NB4 (cell line): ENCODE measurements at regions not wholly inside any gene's neighbourhood (a gene's known extent, or its start where the extent isn't known, plus 50 kb on each side); places are given as distances from the start of the nearest gene placed in this dataset.

Experiments used
- TF ChIP-seq, protein P1 (sequence below): IDR thresholded peaks from one replicate; pipeline ENCODE4 v1.5.1; 2012; ENCODE audit warnings: low read depth, low read length
- TF ChIP-seq, protein P2 (sequence below): IDR thresholded peaks from 2 replicates; pipeline ENCODE4 v1.6.1; 2011; ENCODE audit warnings: low read depth, low read length

DNA sequence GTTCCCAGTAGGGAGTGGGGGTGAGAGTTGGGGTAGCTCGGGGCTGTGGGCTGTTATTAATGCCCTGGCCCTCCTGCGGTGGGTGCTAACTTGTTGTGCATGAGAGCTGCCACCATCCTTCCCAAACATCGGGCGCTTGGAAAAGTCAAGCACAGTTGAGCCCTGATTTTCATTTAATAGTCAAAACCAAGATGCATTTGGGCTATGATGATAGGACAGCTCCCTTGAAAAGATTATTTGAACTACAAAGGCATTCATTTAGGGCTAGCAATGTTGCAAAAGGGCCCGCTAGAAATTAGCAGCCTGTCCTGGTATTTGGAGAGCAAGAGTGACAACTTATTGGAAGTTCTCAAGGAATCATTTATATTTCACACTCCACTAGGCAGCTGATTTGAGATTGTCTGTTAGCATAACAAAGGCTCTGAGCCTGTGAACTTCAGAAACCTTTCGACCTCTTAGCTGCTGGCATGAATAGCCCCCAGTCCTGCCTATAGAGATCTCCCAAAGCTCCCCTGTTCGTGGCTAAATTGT lies 128.2 kb upstream of the TMEM161B start:
- TF ChIP-seq, protein P1, sequence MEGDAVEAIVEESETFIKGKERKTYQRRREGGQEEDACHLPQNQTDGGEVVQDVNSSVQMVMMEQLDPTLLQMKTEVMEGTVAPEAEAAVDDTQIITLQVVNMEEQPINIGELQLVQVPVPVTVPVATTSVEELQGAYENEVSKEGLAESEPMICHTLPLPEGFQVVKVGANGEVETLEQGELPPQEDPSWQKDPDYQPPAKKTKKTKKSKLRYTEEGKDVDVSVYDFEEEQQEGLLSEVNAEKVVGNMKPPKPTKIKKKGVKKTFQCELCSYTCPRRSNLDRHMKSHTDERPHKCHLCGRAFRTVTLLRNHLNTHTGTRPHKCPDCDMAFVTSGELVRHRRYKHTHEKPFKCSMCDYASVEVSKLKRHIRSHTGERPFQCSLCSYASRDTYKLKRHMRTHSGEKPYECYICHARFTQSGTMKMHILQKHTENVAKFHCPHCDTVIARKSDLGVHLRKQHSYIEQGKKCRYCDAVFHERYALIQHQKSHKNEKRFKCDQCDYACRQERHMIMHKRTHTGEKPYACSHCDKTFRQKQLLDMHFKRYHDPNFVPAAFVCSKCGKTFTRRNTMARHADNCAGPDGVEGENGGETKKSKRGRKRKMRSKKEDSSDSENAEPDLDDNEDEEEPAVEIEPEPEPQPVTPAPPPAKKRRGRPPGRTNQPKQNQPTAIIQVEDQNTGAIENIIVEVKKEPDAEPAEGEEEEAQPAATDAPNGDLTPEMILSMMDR, result no peak
- TF ChIP-seq, protein P2, sequence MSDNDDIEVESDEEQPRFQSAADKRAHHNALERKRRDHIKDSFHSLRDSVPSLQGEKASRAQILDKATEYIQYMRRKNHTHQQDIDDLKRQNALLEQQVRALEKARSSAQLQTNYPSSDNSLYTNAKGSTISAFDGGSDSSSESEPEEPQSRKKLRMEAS, result no peak
